ENCODE measurements at regions not wholly inside any gene's neighbourhood (a gene's known extent, or its start where the extent isn't known, plus 50 kb on each side); places are given as distances from the start of the nearest gene placed in this dataset.

DNA sequence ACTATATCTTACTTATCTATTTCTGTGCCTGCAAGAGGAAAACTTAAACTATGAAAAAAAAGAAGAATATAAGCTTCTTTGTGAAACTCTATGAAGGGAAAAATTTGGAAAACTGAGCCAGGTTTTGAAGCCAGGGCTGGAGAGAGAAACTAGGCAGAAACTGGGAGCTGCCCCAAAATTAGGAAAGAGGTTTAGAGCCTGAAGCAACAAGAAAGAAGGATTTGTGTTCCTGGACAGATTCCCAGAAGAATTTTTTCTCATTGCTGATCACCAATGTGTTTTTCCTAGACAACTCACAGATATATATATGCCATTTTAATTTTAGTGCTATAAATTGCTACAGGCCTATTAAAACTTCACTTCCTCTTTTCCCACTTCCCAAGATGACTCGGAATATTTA is 245.0 kb upstream of the GEMIN8 start:
- TF ChIP-seq, protein P1, sequence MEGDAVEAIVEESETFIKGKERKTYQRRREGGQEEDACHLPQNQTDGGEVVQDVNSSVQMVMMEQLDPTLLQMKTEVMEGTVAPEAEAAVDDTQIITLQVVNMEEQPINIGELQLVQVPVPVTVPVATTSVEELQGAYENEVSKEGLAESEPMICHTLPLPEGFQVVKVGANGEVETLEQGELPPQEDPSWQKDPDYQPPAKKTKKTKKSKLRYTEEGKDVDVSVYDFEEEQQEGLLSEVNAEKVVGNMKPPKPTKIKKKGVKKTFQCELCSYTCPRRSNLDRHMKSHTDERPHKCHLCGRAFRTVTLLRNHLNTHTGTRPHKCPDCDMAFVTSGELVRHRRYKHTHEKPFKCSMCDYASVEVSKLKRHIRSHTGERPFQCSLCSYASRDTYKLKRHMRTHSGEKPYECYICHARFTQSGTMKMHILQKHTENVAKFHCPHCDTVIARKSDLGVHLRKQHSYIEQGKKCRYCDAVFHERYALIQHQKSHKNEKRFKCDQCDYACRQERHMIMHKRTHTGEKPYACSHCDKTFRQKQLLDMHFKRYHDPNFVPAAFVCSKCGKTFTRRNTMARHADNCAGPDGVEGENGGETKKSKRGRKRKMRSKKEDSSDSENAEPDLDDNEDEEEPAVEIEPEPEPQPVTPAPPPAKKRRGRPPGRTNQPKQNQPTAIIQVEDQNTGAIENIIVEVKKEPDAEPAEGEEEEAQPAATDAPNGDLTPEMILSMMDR (IDR thresholded peaks at IDR 0.05) = no peak
- Histone ChIP-seq H3K4me3 (no peak overlapping the region), H3K27ac (no peak overlapping the region), H3K9me3 (peaks cover 0 to 16% of the 10 kb centered on the region in 2 donors), H3K27me3 (no peaks in the 10 kb centered on the region), H3K36me3 (no peaks in the 10 kb centered on the region), H3K4me1 (no peaks in the 10 kb centered on the region)
- DNase-seq (ENCODE audit: low spot score) = no peak

DNA sequence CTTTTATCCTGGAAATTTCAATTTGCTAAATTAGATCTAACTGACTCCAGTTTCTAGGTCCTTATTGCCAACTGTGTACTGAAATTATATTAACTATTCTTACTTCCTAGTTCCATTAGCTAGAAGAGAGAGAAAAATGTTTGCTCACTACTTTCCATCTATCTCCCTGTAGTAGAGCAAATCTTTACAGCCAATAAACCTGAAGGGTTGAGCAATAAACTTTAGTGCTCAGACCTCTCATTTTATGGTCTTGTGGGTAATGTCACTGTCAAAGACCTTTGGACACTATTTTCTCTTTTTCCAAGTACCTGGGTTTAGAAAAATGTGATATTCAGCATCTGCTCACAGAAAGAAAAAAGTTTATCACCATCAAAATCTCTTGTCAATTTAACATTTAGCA is 237.5 kb upstream of the GEMIN8 start:
- H3K9me3 ChIP-seq = no peaks in the 10 kb centered on the region
- H3K4me1 ChIP-seq = no peaks in the 10 kb centered on the region
- no peak for DNase-seq (ENCODE audit: low spot score)
- no peak overlapping the region for H3K4me3 ChIP-seq
- no peak overlapping the region for H3K27ac ChIP-seq
- no peaks in the 10 kb centered on the region for H3K27me3 ChIP-seq
- H3K36me3 ChIP-seq = no peaks in the 10 kb centered on the region
- TF ChIP-seq, protein P1 (IDR thresholded peaks at IDR 0.05) = no peak

DNA sequence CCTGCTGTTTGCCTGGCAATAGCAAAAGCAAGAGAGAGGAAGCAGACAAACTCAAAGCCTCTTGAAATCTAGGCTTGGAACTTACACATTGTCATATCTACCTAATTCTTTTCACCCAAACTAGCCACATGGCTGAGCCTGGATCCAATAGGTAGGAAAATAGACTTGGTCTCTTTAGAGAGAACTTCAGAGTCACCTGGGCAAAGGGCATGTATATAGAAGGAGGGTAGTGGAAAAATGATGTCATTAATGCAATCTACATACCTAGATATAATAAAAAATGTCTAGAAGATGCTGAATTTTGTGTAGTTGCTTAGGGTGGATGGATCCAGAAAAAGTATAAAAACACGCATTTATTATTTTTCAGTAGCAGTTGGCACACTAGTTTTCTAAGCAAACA is 237.0 kb upstream of the GEMIN8 start:
- no peaks in the 10 kb centered on the region for H3K27me3 ChIP-seq
- TF ChIP-seq, protein P1 (IDR thresholded peaks at IDR 0.05) = no peak
- no peaks in the 10 kb centered on the region for H3K36me3 ChIP-seq
- H3K9me3 ChIP-seq = no peaks in the 10 kb centered on the region
- no peak for DNase-seq (ENCODE audit: low spot score)
- no peak overlapping the region for H3K27ac ChIP-seq
- no peaks in the 10 kb centered on the region for H3K4me1 ChIP-seq
- H3K4me3 ChIP-seq = no peak overlapping the region

DNA sequence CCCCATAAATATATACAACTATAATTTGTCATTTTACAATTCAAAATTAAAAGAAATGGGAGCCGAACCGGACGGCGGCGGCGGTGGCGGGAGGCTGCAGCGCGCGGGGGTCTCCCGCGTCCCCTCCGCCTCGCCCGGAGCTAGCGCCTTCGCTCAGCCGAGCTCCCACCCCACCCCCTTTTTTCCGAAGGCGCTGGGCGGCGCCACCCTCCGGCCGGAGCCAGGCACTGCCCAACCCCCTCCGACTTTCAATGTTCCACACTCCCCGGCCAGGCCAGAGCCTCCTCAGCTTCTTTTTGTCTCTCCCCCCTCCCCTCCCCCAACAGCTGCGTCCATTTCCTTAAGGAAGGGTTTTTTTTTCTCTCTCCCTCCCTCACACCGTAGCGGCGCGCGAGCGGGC is 214.1 kb upstream of the GEMIN8 start:
- no peak overlapping the region for H3K4me3 ChIP-seq
- DNase-seq (ENCODE audit: low spot score) = no peak

DNA sequence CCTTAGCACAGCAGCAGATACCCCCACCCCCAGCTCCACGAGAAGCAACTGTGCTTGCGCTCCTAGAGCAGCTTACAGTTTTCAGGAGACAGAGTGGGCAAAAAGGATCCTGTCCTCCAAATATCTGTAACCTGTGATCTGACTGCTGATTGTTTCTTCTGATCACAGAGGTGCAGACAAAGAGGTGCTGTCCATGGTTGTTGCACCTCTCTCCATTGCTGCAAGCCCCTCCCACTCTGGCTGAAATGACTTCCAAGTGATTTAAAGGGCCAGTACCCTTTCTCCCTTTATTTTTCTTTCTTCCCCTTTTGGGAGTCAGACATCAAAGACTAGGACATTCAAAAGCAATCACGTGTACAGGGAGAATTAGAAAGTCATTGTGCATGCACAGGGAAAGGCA is 205.3 kb upstream of the GEMIN8 start:
- DNase-seq (ENCODE audit: low spot score) = no peak
- H3K9me3 ChIP-seq = peaks cover 0 to 12% of the 10 kb centered on the region in 2 donors
- no peak overlapping the region for H3K4me3 ChIP-seq
- H3K27me3 ChIP-seq = no peaks in the 10 kb centered on the region
- no peaks in the 10 kb centered on the region for H3K36me3 ChIP-seq
- H3K4me1 ChIP-seq = no peaks in the 10 kb centered on the region
- H3K27ac ChIP-seq = no peak overlapping the region
- TF ChIP-seq, protein P1 (IDR thresholded peaks at IDR 0.05) = no peak

More for the DNA sequence above, 214.1 kb upstream of the GEMIN8 start:
- no peak overlapping the region for H3K27ac ChIP-seq
- H3K36me3 ChIP-seq = no peaks in the 10 kb centered on the region
- TF ChIP-seq, protein P1 (IDR thresholded peaks at IDR 0.05) = no peak
- no peaks in the 10 kb centered on the region for H3K27me3 ChIP-seq
- no peaks in the 10 kb centered on the region for H3K4me1 ChIP-seq
- no peaks in the 10 kb centered on the region for H3K9me3 ChIP-seq

DNA sequence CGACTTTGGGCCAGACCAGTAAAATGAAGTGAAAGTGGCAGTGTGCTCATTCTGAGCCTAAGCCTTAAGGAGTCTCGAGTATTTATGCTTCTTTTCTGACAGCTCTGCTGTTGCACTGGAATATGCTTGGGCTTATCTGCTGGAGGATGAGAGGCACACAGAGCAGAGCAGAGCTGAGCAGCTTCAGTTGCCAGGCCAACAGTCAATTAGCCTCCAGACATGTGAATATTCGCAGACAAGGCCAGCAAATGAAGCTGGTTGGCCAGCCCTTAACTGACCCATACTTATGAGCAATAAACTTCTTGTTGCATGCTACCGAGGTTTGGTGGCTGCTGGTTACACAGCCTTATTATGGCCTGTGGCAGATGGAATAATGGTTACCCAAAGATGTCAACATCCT is 203.0 kb upstream of the GEMIN8 start:
- Histone ChIP-seq H3K4me3 (no peak overlapping the region), H3K36me3 (no peaks in the 10 kb centered on the region), H3K9me3 (peaks cover 0 to 25% of the 10 kb centered on the region in 2 donors), H3K27me3 (no peaks in the 10 kb centered on the region), H3K4me1 (no peaks in the 10 kb centered on the region), H3K27ac (no peak overlapping the region)
- no peak for DNase-seq (ENCODE audit: low spot score)
- TF ChIP-seq, protein P1 (IDR thresholded peaks at IDR 0.05) = no peak
